ENCODE measurements at regions not wholly inside any gene's neighbourhood (a gene's known extent, or its start where the extent isn't known, plus 50 kb on each side); places are given as distances from the start of the nearest gene placed in this dataset.

GRCh38 chr13:89324582-89324981, 1653.4 kb downstream of the SLITRK5 start:
- H3K27me3 Mint-ChIP-seq (ENCODE audit: low read depth) = no peaks in the 10 kb centered on the region
- H3K4me3 Mint-ChIP-seq = no peak overlapping the region
- no peak for DNase-seq (ENCODE audit: low read depth, low spot score)
- no peak overlapping the region for H3K27ac Mint-ChIP-seq (ENCODE audit: unreplicated experiment)
- no peaks in the 10 kb centered on the region for H3K36me3 Mint-ChIP-seq (ENCODE audit: low read depth)
- peaks cover 4% of the 10 kb centered on the region for H3K4me1 Mint-ChIP-seq
- TF ChIP-seq, protein P1, sequence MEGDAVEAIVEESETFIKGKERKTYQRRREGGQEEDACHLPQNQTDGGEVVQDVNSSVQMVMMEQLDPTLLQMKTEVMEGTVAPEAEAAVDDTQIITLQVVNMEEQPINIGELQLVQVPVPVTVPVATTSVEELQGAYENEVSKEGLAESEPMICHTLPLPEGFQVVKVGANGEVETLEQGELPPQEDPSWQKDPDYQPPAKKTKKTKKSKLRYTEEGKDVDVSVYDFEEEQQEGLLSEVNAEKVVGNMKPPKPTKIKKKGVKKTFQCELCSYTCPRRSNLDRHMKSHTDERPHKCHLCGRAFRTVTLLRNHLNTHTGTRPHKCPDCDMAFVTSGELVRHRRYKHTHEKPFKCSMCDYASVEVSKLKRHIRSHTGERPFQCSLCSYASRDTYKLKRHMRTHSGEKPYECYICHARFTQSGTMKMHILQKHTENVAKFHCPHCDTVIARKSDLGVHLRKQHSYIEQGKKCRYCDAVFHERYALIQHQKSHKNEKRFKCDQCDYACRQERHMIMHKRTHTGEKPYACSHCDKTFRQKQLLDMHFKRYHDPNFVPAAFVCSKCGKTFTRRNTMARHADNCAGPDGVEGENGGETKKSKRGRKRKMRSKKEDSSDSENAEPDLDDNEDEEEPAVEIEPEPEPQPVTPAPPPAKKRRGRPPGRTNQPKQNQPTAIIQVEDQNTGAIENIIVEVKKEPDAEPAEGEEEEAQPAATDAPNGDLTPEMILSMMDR (conservative IDR thresholded peaks at IDR 0.05) = no peak
- peaks cover 11% of the 10 kb centered on the region for H3K9me3 Mint-ChIP-seq

DNA sequence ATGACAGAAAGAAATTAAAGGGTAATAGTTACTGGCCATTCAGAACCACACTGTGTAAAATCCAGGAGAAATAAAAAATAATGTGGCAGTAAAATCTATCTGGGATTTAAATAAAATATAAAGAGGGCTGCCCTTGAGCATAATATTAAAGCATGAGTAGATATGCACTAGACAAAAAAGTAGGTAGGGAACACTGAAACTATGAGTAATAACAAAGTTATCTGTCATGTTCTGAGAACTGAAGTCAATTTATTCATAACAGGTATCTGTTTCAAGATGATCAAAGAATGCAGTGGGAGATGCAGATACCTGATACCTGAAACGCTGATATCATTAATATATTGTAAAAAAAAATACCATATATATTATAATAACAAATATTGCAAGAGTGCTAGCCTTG, 1672.0 kb downstream of the SLITRK5 start:
- no peaks in the 10 kb centered on the region for H3K9me3 Mint-ChIP-seq
- TF ChIP-seq, protein P1 (conservative IDR thresholded peaks at IDR 0.05) = no peak
- H3K36me3 Mint-ChIP-seq (ENCODE audit: low read depth) = no peaks in the 10 kb centered on the region

DNA sequence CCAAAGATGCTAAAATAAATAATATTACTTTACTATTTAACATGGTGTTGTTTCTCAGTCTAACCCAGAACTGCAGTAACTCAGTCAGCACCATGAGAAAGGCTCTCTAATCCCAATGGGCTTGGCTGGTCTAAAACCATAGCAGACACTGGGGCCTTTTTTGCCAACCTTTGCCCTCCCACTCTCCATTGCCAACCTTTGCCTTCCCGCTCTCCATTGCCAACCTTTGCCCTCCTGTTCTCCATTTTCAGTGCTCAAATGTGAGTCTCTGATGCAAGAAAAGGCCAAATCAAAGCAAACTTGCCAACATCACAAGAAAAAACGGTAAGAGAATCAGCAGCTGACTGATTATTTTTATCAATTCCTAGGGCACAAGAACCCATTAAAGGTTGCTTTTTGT, 1681.2 kb downstream of the SLITRK5 start:
- no peak overlapping the region for H3K27ac Mint-ChIP-seq (ENCODE audit: unreplicated experiment)
- TF ChIP-seq, protein P1 (conservative IDR thresholded peaks at IDR 0.05) = no peak
- no peaks in the 10 kb centered on the region for H3K27me3 Mint-ChIP-seq (ENCODE audit: low read depth)
- H3K4me1 Mint-ChIP-seq = no peaks in the 10 kb centered on the region
- no peaks in the 10 kb centered on the region for H3K9me3 Mint-ChIP-seq
- no peaks in the 10 kb centered on the region for H3K36me3 Mint-ChIP-seq (ENCODE audit: low read depth)
- DNase-seq (ENCODE audit: low read depth, low spot score) = no peak
- no peak overlapping the region for H3K4me3 Mint-ChIP-seq

More for the DNA sequence above, 1672.0 kb downstream of the SLITRK5 start:
- no peaks in the 10 kb centered on the region for H3K4me1 Mint-ChIP-seq
- no peaks in the 10 kb centered on the region for H3K27me3 Mint-ChIP-seq (ENCODE audit: low read depth)
- H3K27ac Mint-ChIP-seq (ENCODE audit: unreplicated experiment) = no peak overlapping the region
- DNase-seq (ENCODE audit: low read depth, low spot score) = no peak
- no peak overlapping the region for H3K4me3 Mint-ChIP-seq

GRCh38 chr13:89361909-89362308, 1690.7 kb downstream of the SLITRK5 start:
- Mint-ChIP-seq H3K4me3 (no peak overlapping the region), H3K9me3 (peaks cover 6% of the 10 kb centered on the region), H3K4me1 (no peaks in the 10 kb centered on the region), H3K27me3 (ENCODE audit: low read depth) (no peaks in the 10 kb centered on the region), H3K36me3 (ENCODE audit: low read depth) (peaks cover 4% of the 10 kb centered on the region), H3K27ac (ENCODE audit: unreplicated experiment) (no peak overlapping the region)
- no peak for DNase-seq (ENCODE audit: low read depth, low spot score)
- TF ChIP-seq, protein P1 (conservative IDR thresholded peaks at IDR 0.05) = no peak

DNA sequence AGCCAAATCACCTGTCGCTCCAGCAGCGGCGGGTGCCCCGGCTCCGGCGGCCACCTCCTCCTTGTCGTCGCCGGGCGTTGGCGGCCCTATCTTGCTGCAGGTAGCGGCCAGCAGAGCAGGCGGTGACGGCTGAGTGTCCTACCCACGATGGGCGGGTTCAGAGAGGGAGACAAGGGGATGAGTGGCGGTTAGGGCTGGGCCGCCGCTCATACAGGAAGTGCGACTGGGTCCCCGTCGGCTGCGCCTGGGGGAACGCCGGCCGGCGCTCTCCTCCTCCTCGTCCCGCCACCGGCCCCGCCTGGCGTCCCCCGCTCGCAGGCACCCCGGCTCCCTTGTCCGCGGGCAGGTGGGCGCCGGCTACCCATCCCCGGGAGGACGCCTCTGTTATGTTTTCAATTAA, 1692.0 kb downstream of the SLITRK5 start:
- Mint-ChIP-seq H3K27me3 (ENCODE audit: low read depth) (no peaks in the 10 kb centered on the region), H3K9me3 (peaks cover 6% of the 10 kb centered on the region), H3K27ac (ENCODE audit: unreplicated experiment) (no peak overlapping the region), H3K4me1 (no peaks in the 10 kb centered on the region), H3K4me3 (no peak overlapping the region), H3K36me3 (ENCODE audit: low read depth) (peaks cover 4% of the 10 kb centered on the region)
- no peak for DNase-seq (ENCODE audit: low read depth, low spot score)
- TF ChIP-seq, protein P1 (conservative IDR thresholded peaks at IDR 0.05) = no peak

DNA sequence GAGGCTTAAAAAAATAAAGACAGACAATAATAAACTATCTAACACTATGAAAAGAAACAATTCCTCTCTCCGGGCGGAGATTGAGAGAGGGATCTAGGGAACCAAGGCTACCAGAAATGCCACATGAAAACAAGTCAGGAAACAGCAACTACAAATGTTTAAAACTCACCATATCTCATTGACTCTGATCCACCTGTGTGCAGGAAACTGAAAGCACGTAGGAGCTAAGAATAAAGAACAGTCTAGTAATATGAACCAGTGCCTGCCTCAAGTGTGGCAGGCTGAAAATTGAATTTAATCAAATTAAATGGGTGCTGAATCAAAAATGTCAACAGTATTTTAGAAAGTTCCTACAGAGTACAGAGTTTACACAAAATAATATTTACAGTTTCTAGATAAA, 1701.0 kb downstream of the SLITRK5 start:
- TF ChIP-seq, protein P1 (conservative IDR thresholded peaks at IDR 0.05) = no peak
- DNase-seq (ENCODE audit: low read depth, low spot score) = no peak
- H3K27ac Mint-ChIP-seq (ENCODE audit: unreplicated experiment) = no peak overlapping the region
- H3K4me1 Mint-ChIP-seq = no peaks in the 10 kb centered on the region
- no peaks in the 10 kb centered on the region for H3K9me3 Mint-ChIP-seq
- H3K36me3 Mint-ChIP-seq (ENCODE audit: low read depth) = no peaks in the 10 kb centered on the region
- no peak overlapping the region for H3K4me3 Mint-ChIP-seq
- no peaks in the 10 kb centered on the region for H3K27me3 Mint-ChIP-seq (ENCODE audit: low read depth)
